ENCODE measurements at regions not wholly inside any gene's neighbourhood (a gene's known extent, or its start where the extent isn't known, plus 50 kb on each side); places are given as distances from the start of the nearest gene placed in this dataset.

- no peak for DNase-seq
- Histone ChIP-seq H3K4me2 (ENCODE audit: insufficient read depth, low read length) (no peak overlapping the region), H3K4me3 (ENCODE audit: low read depth in 1 of 2, low read length in 2 of 2) (no peak overlapping the region), H2AFZ (ENCODE audit: low read depth, low read length) (no peak overlapping the region), H3K9ac (ENCODE audit: low read depth, low read length) (no peak overlapping the region), H3K4me1 (ENCODE audit: insufficient read depth, low read length) (no peaks in the 10 kb centered on the region), H3K27me3 (ENCODE audit: insufficient read depth, low read length, poor library complexity) (no peaks in the 10 kb centered on the region), H3K36me3 (ENCODE audit: insufficient read depth, low read length) (no peaks in the 10 kb centered on the region), H3K9me3 (ENCODE audit: insufficient read depth, low read length, severe bottlenecking) (no peaks in the 10 kb centered on the region), H3K79me2 (ENCODE audit: insufficient read depth, low read length) (no peaks in the 10 kb centered on the region), H3K27ac (ENCODE audit: low read length) (no peak overlapping the region), H4K20me1 (ENCODE audit: insufficient read depth, low read length) (no peaks in the 10 kb centered on the region)
- TF ChIP-seq EZH2 (IDR thresholded peaks at IDR 0.05; ENCODE audit: borderline replicate concordance, low read depth, low read length, severe bottlenecking) = no peak
- no peak for TF ChIP-seq CTCF (IDR thresholded peaks at IDR 0.05; ENCODE audit: borderline replicate concordance, extremely low read depth, low read length, poor library complexity, severe bottlenecking)
- ATAC-seq (ENCODE audit: insufficient read depth, low read depth) = no peak
Observed at GRCh38 chr1:208923456-208923855, 660.1 kb upstream of the CAMK1G start.

GRCh38 chr1:208923946-208924720 is 659.4 kb upstream of the CAMK1G start:
- no peaks in the 10 kb centered on the region for H3K4me1 ChIP-seq (ENCODE audit: insufficient read depth, low read length)
- no peak overlapping the region for H3K27ac ChIP-seq (ENCODE audit: low read length)
- TF ChIP-seq EZH2 (IDR thresholded peaks at IDR 0.05; ENCODE audit: borderline replicate concordance, low read depth, low read length, severe bottlenecking) = no peak
- TF ChIP-seq CTCF (IDR thresholded peaks at IDR 0.05; ENCODE audit: borderline replicate concordance, extremely low read depth, low read length, poor library complexity, severe bottlenecking) = no peak
- no peak overlapping the region for H2AFZ ChIP-seq (ENCODE audit: low read depth, low read length)
- H3K4me2 ChIP-seq (ENCODE audit: insufficient read depth, low read length) = no peak overlapping the region
- DNase-seq (no peak), ATAC-seq (ENCODE audit: insufficient read depth, low read depth) (no peak)
- no peaks in the 10 kb centered on the region for H3K9me3 ChIP-seq (ENCODE audit: insufficient read depth, low read length, severe bottlenecking)
- no peaks in the 10 kb centered on the region for H3K36me3 ChIP-seq (ENCODE audit: insufficient read depth, low read length)
- no peaks in the 10 kb centered on the region for H3K27me3 ChIP-seq (ENCODE audit: insufficient read depth, low read length, poor library complexity)
- H3K9ac ChIP-seq (ENCODE audit: low read depth, low read length) = no peak overlapping the region
- no peaks in the 10 kb centered on the region for H4K20me1 ChIP-seq (ENCODE audit: insufficient read depth, low read length)
- no peak overlapping the region for H3K4me3 ChIP-seq (ENCODE audit: low read depth in 1 of 2, low read length in 2 of 2)
- H3K79me2 ChIP-seq (ENCODE audit: insufficient read depth, low read length) = no peaks in the 10 kb centered on the region

GRCh38 chr1:208924928-208925327 is 658.6 kb upstream of the CAMK1G start:
- TF ChIP-seq CTCF (IDR thresholded peaks at IDR 0.05; ENCODE audit: borderline replicate concordance, extremely low read depth, low read length, poor library complexity, severe bottlenecking) = no peak
- no peak for TF ChIP-seq EZH2 (IDR thresholded peaks at IDR 0.05; ENCODE audit: borderline replicate concordance, low read depth, low read length, severe bottlenecking)
- H3K9ac ChIP-seq (ENCODE audit: low read depth, low read length) = no peak overlapping the region
- no peaks in the 10 kb centered on the region for H4K20me1 ChIP-seq (ENCODE audit: insufficient read depth, low read length)

More at GRCh38 chr1:208924928-208925327, 658.6 kb upstream of the CAMK1G start:
- Histone ChIP-seq H2AFZ (ENCODE audit: low read depth, low read length) (no peak overlapping the region), H3K36me3 (ENCODE audit: insufficient read depth, low read length) (no peaks in the 10 kb centered on the region), H3K4me1 (ENCODE audit: insufficient read depth, low read length) (no peaks in the 10 kb centered on the region), H3K27ac (ENCODE audit: low read length) (no peak overlapping the region), H3K79me2 (ENCODE audit: insufficient read depth, low read length) (no peaks in the 10 kb centered on the region), H3K4me2 (ENCODE audit: insufficient read depth, low read length) (no peak overlapping the region), H3K4me3 (ENCODE audit: low read depth in 1 of 2, low read length in 2 of 2) (no peak overlapping the region), H3K9me3 (ENCODE audit: insufficient read depth, low read length, severe bottlenecking) (no peaks in the 10 kb centered on the region), H3K27me3 (ENCODE audit: insufficient read depth, low read length, poor library complexity) (no peaks in the 10 kb centered on the region)
- DNase-seq (no peak), ATAC-seq (ENCODE audit: insufficient read depth, low read depth) (no peak)

Measured in DND-41 (cell line).